ENCODE measurements at regions not wholly inside any gene's neighbourhood (a gene's known extent, or its start where the extent isn't known, plus 50 kb on each side); places are given as distances from the start of the nearest gene placed in this dataset.

DNA sequence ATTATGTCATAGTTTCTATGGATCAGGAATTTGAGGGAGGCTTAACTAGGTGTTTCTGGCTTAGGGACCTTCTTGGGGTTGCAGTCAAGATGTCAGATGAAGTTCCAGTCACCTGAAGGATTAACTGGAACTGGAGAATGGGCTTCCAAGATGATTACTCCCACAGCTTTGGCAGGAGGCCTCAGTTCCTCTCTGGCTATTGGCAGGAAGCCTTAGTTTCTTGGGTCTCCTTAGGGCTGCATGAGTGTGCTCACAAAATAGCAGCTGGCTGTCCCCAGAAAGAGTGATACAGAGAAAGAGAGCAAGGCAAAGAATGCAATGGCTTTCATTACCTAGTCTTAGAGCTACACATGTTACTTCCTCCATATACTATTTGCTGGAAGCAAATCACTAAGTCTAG, 138.1 kb upstream of the TLE4 start:
- DNase-seq: no peak

DNA sequence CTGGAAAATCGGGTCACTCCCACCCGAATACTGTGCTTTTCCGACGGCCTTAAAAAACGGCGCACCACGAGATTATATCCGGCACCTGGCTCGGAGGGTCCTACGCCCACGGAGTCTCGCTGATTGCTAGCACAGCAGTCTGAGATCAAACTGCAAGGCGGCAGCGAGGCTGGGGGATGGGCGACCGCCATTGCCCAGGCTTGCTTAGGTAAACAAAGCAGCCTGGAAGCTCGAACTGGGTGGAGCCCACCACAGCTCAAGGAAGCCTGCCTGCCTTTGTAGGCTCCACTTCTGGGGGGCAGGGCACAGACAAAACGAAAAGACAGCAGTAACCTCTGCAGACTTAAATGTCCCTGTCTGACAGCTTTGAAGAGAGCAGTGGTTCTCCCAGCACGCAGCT, 132.5 kb upstream of the TLE4 start:
- DNase-seq: peak; percentile 57

DNA sequence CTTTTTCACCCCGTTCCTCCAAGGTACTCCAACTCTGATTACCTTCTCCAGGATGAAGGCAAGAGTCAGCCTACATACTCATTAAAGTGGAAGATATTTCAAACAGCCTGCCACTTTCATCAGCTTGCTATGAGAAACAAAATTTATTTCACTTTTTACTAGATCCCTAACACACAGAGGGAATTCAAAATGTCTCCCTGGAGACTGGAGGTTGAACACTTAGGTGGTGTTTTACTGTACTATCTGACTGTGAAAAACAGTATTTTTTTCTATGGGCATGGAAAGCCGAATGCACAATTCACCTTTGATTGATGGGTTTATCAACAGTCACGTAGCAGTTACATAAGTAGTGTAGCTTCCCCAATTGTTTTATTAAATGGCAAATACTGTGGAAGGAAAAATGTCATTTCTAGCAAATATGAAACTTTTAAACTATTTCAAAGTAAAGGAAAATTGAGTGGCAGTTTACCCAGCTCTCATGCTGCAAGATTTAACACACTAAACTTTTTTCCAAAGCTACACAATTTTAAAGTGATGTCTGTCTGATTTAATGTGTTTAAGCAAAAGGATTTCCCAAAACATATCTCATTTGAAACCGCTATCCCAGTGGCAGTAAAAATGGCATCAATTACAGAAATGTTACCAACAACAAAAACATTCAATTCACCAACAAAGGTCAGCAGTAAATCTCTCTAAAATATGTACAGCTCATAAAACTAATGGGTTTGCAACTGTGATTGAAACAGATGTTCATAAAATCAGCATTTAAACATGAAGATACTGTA, 125.0 kb upstream of the TLE4 start:
- no peak for DNase-seq

DNA sequence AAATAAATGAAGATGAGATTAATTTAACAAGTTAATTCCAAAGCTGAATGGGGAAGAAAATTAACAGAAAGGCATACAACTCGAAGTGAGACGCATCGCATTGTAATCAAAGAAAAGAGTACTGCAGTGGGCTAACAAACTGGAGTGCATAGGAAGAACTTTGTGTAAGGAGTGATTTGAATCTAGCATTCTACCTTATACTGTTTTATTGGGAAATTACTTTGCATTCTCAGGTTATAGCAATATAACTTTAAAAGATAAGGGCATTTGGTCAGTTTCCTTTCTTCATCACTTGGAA, 124.5 kb upstream of the TLE4 start:
- DNase-seq: no peak

DNA sequence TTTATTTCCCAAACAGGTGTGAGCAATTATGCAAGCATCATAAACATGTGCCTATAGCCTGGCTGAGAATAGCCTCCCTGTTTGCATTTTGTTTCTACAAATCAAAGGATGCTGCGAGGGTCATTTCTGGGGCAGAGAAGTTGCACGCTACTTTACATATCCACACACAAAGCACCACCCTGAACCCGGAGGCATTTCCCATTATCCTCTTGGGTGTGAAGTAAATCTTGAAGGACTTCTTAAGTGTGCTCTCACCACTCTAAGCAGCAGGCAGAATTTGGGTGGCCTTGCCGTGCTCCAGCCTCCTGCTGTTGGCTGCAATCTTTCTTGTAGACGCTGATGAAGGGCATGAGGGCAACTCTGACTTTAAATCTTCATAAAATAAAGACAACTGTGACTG, 124.0 kb upstream of the TLE4 start:
- DNase-seq: no peak

DNA sequence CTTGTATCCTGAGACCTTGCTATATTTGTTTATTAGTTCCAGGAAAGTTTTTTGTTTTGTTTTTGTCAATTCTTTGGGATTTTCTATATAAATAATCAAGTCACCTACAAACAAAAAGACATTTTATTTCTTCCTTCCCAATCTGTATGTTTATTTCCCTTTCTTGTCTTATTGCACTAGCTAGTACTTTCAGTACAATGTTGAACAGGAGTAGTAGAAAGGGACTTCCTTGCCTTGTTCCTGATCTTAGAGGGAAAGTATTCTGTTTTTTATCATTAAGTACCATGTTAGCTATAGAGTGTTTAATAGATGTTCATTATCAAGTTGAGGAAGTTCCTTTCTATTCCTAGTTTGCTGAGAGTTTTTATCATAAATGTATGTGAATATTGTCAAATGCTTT, 119.5 kb upstream of the TLE4 start:
- no peak for DNase-seq

DNA sequence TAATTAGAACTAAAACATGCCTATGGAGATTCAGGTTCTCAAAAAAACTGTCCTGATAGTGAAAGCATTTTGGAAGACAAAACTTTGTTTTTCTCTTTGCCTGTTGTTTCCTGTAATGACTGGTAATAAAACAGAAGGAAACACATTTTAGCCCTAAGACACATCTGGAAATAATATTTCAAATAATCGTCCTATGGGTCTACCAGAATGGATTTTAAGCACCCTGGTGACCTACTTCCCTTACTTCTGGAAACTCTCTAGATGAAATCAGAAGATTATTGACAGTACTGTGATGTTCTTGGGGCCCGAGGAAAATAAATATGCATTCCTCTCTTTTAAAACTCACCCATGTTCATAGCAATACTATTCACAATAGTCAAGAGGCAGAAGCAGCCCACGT, 110.1 kb upstream of the TLE4 start:
- DNase-seq: no peak

DNA sequence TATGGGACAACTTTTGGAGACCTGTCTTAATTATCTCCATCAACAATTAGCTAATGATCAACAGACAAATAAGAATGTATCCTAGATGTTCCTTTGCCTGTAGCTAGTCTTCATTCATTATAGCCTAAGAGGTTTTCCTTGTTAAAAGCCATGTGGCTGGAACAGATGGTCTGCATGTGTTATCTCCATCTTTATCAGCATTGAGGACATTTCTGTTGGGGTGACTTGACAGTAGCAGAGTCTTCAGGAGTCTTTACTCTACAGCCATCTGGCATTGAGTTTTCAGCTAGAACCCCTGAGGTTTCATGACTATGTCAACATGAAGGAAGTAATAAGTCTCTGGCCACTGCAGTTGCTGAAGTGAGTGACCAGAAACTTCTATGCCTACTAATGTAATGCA, 106.6 kb upstream of the TLE4 start:
- DNase-seq: no peak

DNA sequence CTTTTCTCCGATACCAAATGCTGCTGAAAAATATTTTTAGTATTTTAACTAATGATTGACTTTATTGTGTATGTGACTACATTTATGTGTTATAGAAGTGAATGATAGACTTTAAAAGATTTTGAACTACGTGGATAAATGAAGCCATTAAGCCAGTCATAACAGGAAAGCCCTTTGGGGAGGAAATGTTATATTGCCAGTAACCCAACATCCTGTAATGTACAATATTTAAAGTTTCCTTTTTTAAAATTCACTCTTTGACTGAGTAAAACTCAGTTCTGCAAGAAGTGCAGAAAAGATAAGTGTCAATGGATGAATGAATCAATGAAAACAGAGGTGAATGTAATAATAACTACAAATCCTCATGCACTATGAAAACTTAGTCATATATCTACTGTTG, 102.6 kb upstream of the TLE4 start:
- DNase-seq: no peak

DNA sequence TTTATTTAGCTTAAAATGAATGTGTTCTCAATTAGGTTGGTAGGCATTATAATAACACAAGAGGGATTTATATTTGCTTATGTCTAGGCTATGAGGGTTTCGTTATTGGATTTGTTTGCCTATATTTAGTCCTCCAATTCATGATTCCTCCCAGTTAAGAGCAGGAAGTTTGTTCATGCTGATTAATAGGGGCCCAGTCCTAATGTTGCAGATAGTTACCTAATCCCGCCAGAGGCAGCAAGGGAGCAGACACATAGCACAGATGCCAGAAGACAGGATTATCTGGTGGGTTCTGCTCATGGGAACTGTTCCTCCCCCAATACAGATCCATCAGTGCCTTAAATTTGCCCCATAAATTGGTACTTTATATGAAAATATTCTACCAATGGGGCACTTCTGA, 100.8 kb upstream of the TLE4 start:
- DNase-seq: no peak

DNA sequence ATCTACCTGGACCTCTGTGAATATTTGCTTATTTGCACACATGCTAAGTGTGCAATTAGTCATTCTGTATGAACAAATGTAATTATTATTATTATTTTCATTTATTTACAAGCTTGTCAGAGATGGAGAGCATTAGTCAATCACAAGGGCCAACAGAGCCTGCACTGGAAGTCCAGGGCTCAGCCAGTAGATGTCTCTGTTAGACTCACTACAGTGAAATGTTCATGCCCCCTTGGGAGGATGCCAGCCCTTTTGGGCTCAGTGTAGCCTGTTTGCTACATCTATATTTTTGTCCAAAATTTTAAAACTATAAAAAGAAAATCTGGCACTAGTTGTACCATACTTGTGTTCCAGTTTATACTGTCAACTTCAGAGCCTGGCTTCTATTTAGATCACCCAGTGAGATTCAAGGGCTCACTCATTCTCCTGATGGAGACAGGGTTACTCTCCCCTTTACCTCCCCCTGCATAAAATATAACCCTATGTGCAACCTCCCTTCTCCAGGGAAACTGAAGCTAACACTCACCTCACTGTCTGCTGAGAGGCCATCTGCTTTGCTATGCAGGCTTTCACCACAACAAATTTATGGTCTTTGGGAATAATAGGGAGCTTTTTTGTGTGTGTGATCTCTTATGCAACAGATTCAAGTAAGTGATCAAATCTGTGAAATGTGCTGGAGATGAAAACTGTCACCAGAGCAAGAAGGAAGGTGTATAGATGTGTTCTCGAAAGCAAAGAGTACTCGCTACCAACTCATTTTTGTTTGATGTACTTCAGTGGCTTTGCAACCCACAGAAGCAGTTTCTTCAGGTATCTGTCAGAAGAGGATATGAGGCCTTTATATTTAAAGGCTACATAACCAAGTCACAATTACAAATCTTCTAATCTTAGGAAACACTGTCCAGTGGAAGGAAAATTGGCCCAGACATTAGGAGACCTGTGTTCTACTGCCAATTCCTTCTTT, 99.9 kb upstream of the TLE4 start:
- DNase-seq: no peak

DNA sequence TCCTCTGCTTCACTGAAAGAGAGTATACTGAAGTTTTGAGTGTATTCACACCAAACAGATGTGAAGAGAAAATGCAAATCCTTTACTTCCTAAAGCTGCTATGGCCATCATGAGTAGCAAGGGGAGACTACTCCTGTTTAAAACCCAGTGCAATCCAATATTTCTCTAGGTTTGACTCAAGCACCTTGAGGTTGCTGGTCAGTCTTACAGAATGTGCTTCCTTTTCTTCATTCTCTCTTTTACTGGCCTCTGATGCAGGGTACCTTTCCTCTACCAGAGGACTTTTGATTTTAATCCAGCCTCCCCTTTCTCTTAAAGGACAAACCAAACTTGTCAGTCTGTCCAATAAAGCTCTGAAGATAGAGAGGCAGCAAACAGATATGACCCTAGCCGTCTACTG, 98.1 kb upstream of the TLE4 start:
- DNase-seq: no peak

DNA sequence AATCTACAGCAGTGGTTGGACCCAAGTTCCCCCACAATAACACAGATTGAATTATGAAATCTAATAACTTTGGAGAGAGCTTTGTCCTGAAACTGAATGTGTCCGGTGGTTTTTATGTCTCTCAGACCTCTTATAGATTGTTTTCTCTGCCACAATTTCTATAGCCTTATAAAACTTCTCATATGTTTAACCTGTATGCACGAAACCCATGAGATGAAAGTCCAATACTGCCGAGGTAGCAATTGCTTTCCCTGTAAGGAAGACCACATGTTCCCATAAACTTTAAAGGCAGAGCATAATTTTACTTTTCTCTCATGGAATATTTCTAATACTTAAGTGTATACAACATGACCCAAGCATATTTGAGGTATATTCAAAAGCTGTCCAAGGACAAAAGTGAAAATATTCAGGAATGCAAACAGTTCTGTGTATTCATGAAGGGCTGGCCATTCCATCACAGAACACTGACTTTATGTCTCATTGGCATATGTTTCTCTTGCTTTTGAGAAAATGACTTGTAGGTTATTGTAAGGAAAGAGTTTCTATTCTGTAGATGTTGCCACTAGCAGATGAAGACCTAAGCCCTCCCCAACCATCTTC, 94.4 kb upstream of the TLE4 start:
- DNase-seq: no peak

DNA sequence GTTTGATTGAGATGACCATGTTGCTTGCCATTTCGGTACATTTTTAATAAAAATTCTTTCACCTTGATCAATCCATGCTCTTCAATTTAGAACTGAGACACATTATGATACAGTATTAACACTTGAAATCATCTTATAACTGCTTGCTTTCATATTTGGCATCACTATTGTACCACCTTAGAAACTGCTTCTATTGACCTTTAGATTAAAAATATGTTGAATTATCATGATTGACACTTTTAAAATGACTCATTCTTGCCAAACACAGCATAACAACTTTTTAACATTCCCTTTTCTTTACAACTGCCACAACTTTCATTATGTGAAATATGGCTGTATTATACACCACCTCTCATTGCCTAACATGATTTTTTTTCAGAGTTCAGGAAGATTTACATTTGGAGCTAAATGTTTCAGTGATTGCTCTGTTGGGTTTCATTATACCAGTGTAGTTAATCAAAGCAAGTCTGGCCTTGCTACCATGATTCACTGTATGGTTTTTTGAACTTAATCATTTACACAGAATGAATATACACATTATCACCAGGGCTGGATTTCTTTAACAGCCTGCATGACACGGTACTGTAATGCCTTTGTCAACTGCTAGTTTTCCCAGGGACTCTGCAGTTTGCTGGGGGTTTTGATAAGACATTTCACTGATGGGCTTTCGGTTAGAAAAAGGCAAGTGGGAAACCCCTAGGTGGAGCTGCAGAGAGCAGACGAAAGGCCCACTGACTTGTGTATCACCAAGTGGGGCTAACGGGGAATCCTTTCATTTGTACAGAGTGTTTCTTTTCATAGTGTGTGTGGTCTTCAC, 93.6 kb upstream of the TLE4 start:
- peak; percentile 59 for DNase-seq

DNA sequence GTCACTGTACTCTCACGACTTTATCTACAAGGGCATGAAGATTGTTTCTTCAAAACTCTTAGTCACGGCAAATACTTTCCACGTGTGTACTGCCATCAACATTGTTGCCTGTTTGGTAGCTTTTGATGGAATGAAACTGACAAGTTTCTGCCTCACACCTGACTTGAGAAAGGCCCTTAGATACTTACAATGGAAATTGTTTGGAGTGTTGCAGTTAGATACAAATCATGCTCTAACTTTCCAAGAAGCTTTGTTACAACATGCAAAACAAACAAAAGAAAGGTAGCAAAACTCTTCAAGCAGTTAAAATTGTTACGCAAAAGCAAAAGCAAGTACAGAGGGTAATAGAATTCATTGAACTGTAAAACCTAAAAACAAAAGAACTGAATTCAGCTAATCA, 91.1 kb upstream of the TLE4 start:
- no peak for DNase-seq

DNA sequence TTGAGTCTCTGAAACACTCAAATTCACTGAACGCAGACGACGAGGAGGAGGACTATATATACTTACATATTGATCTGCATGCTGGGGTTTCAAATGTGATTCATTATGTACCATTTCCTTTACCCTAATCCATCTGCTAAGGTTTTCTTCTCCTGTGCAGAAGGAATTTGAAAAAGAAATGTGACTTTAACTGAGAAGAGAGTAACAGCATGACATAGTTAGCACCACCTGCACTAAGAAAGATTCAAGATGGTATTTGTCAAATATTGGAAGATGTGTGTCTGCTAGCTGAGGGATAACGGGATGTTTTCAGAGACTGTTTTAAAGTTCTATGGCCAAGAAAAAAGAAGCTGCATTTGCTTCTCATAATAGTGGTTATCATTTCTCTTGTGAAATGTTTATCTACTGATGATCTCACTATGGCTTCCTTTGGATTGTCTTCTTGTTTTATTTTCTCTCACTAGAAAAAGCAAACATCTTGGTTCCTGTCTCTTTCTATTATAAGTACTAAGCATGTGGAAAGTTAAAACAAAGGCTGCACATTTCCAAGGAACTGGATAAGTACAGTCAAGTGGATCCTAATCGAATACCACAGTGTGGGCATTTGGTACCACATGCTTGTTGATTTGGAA, 89.8 kb upstream of the TLE4 start:
- DNase-seq: no peak

DNA sequence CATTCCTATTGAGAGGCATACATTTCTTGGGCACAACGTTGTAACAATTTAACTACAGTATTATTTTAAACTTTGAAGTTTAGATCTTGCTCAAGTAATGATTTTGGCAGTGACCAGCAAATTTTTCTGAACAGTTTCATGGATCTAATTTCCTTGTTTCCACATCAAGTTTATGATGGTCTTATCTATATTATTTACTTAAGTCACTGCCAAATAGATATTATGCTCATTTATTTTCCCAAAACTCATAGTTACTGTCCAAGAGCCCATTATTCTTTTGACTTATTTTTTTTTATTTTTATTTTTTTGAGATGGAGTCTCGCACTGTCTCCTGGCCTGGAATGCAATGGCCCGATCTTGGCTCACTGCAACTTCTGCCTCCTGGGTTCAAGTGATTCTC, 86.5 kb upstream of the TLE4 start:
- DNase-seq: no peak

DNA sequence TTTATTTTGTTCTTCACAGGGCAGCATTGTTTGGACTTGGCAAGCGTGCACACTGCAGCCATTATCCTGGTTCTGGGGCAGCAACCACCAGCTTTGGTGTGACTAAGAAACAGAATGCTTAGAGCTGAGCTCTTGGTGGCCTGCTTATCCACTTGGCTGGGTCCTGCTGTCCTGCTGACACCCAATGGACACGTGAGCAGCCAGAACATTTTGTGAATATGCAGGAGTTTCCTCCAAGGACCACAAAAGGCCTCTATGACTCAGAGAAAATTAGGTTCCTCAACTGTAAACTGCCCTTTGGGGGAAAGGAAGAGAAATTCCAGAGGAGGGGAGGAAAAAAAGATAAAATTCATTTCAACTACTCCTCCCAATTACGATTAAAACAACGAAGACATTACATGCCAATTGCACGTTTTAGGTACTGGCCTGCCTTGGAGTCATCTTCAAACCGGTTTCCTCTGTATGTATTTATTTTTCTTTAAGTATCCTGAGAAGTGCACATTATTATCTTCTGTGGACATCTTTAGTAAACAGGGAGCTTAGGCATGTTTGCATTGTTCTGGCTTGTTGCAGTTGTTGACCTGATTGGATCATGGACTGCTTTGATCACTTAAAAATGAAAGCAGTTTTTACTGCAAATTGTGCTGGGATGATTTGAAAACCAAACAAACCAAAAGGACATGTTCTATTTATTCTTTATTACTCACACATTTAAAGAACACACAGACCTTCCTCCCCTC, 82.3 kb upstream of the TLE4 start:
- DNase-seq: no peak

DNA sequence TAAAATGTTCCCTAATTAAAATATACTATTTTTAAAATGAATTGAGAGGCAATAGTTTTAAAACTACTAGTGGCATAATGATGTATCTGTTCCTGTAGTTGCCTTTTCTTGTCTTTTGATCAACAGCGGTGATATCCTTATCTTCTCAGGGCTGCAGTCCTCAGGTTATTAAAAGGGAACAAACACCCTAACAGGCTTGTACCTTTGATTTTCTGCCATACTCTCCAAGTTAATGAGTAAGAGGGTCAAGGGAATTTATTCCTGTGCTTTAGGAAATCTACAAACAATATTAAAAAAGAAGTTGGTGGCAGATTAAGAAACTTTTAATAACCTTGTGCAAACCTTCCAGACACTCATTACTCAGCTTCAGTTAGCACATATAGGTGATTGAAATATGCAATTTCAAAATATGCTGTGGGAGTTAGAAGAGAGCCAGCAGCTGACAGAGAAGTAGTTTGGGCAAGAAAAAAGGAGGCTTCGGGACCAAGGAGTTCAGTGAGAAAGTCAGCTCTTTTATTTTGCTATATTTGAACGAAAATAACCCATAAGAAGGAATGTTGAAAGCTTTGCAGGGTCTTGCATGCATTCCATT, 81.0 kb upstream of the TLE4 start:
- no peak for DNase-seq

DNA sequence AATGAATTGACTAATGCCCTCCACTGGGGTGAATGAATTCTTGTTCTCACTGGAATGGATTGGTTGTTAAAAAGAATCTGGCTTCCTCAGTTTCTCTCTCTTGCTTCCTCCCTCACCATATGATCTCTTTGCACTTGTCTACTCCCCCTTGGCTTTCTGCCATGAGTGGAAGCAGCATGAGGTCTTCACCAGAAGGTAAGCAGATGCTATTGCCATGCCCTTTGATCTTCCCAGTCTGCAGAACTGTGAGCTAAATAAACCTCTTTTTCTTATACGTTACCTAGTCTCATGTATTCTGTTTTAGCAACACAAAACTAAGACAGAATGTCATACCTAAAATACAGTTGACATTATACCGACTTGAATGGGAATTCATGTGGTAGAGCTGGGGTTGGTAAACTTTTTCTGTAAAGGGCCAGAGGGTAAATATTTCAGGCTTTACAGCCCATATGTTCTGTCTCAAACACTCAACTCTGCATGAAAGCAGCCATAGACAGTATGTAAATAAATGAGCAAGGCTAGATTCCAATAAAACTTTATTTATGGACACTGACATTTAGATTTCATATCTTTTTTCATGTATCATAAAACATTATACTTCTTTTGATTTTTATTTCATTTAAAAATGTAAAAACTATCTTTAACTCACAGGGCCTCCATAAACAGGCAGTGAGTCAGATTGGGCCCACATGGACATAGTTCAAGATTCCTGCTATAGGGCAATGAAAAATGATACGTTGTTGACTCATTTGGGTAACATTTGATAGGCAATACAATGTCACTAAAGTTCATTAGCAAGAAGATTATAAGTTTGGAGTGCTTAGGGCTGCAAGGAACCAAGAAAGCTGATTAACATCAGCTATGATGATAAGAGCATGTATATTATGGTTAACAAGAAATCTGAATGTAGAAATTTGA, 79.4 kb upstream of the TLE4 start:
- DNase-seq: no peak

All from activated CD8-positive, alpha-beta memory T cell treated with anti-CD3 and anti-CD28 coated beads for 24 hours (primary cell).